ENCODE measurements at regions not wholly inside any gene's neighbourhood (a gene's known extent, or its start where the extent isn't known, plus 50 kb on each side); places are given as distances from the start of the nearest gene placed in this dataset.

DNA sequence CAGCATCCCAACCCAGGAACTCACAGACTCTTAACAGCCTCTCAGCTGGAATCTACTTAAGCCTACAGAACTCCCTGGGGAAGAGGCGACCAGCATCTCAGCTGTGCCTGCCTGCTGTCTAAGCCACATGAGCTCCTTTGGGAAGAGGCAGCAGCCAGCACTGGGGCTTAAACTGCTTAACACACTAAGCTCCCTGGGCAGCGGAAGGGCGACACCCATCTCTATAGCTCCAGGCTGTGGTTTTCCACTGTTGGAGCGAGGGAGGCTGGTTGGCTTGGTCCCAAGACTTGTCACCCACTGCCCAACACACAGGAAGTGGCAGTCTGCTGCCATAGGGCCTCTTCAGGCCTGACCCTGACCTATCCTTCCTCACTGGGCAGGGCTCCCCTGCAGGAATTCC is 1544.1 kb upstream of the ADGRL3 start:
- TF ChIP-seq, protein P1, sequence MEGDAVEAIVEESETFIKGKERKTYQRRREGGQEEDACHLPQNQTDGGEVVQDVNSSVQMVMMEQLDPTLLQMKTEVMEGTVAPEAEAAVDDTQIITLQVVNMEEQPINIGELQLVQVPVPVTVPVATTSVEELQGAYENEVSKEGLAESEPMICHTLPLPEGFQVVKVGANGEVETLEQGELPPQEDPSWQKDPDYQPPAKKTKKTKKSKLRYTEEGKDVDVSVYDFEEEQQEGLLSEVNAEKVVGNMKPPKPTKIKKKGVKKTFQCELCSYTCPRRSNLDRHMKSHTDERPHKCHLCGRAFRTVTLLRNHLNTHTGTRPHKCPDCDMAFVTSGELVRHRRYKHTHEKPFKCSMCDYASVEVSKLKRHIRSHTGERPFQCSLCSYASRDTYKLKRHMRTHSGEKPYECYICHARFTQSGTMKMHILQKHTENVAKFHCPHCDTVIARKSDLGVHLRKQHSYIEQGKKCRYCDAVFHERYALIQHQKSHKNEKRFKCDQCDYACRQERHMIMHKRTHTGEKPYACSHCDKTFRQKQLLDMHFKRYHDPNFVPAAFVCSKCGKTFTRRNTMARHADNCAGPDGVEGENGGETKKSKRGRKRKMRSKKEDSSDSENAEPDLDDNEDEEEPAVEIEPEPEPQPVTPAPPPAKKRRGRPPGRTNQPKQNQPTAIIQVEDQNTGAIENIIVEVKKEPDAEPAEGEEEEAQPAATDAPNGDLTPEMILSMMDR (conservative IDR thresholded peaks at IDR 0.05 in 1 of 2, IDR thresholded peaks at IDR 0.05 in 1 of 2; ENCODE audit: extremely low read depth in 1 of 2, insufficient read depth in 1 of 2, low read depth in 1 of 2, low read length in 2 of 2): no peak
- no peak for TF ChIP-seq EZH2 (IDR thresholded peaks at IDR 0.05; ENCODE audit: borderline replicate concordance, low read length)

All from mammary epithelial cell (primary cell).